ENCODE measurements at regions not wholly inside any gene's neighbourhood (a gene's known extent, or its start where the extent isn't known, plus 50 kb on each side); places are given as distances from the start of the nearest gene placed in this dataset.

DNA sequence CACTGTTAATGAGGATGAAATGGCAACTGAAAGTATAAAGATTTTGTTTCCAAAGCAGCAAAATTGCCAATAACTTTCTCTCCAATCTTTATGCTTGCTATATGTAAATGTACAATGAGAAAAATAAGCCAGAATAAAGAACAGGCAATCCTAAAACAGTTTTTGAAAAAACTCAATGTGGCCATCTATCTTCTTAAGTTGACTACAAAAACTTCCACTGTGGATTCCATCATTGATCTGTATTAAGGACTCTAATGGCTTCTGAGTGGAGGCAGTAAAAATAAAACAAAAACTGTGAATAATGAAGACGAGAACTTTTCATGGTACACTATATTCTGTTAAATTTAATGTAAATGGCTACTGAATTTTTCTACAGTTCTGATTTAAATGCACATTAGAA is 382.9 kb downstream of the TMEM232 start:
- no peaks in the 10 kb centered on the region for H3K4me1 ChIP-seq (ENCODE audit: control insufficient read depth, insufficient read depth, low read length)
- no peak for DNase-seq (ENCODE audit: low read depth, low spot score)
- no CpG with 5 or more reads among the region's 1 CpG for WGBS (ENCODE audit: insufficient coverage, insufficient read length)

DNA sequence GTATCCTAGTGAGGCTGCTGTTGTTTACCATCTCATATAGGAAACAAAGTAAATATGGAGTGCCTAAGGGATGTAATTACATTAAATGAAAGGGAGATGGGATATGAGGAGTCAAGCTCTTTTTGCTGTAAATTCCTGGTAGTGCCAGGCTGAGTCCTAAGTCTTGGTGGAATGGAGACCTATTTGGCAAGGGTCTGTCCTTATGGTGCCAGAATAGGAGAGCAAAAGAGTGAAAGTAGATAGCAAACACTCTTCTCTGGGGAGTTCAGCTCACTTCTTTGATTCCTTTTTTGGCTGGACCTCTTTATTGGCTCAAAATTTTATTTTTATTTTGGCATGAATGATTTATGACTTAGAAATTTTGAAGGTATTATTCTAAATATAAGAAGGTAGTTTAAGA is 380.8 kb downstream of the TMEM232 start:
- Histone ChIP-seq H3K27ac (ENCODE audit: low read length) (no peak overlapping the region), H3K27me3 (ENCODE audit: control insufficient read depth, insufficient read depth, low read length) (no peaks in the 10 kb centered on the region), H3K9me3 (ENCODE audit: control insufficient read depth, insufficient read depth, low read length) (no peaks in the 10 kb centered on the region), H3K36me3 (ENCODE audit: control insufficient read depth, insufficient read depth, low read length) (no peaks in the 10 kb centered on the region), H3K4me1 (ENCODE audit: control insufficient read depth, insufficient read depth, low read length) (no peaks in the 10 kb centered on the region), H3K4me3 (ENCODE audit: low read length) (no peak overlapping the region)
- no peak for DNase-seq (ENCODE audit: low read depth, low spot score)

More for the DNA sequence above, 382.9 kb downstream of the TMEM232 start:
- Histone ChIP-seq H3K27me3 (ENCODE audit: control insufficient read depth, insufficient read depth, low read length) (no peaks in the 10 kb centered on the region), H3K27ac (ENCODE audit: low read length) (no peak overlapping the region), H3K4me3 (ENCODE audit: low read length) (no peak overlapping the region), H3K36me3 (ENCODE audit: control insufficient read depth, insufficient read depth, low read length) (no peaks in the 10 kb centered on the region), H3K9me3 (ENCODE audit: control insufficient read depth, insufficient read depth, low read length) (no peaks in the 10 kb centered on the region)

DNA sequence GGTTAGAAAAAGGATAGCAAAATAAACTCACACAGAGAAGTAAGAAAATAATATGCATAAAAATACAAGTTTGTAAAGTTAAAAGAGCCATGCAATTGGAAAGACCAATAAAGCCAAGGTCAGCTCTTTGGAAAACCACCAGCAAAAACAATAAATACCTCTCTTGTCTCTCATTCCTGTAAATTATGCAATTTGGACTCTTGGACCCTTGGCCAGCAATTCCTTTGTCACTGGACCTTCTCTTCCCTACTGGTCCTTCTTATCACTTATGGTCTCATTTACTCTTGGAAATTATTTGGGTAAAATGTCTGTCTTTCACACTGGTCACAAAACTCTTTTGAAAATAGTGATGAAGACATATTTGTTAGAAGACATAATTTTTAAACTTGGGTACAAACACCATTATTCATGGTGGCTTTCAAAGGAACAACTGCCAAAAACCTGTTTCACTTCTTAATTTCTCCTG is 379.5 kb downstream of the TMEM232 start:
- no peaks in the 10 kb centered on the region for H3K4me1 ChIP-seq (ENCODE audit: control insufficient read depth, insufficient read depth, low read length)
- no peaks in the 10 kb centered on the region for H3K36me3 ChIP-seq (ENCODE audit: control insufficient read depth, insufficient read depth, low read length)
- H3K27ac ChIP-seq (ENCODE audit: low read length) = no peak overlapping the region
- no peak overlapping the region for H3K4me3 ChIP-seq (ENCODE audit: low read length)
- no peak for DNase-seq (ENCODE audit: low read depth, low spot score)
- H3K27me3 ChIP-seq (ENCODE audit: control insufficient read depth, insufficient read depth, low read length) = no peaks in the 10 kb centered on the region
- no peaks in the 10 kb centered on the region for H3K9me3 ChIP-seq (ENCODE audit: control insufficient read depth, insufficient read depth, low read length)

DNA sequence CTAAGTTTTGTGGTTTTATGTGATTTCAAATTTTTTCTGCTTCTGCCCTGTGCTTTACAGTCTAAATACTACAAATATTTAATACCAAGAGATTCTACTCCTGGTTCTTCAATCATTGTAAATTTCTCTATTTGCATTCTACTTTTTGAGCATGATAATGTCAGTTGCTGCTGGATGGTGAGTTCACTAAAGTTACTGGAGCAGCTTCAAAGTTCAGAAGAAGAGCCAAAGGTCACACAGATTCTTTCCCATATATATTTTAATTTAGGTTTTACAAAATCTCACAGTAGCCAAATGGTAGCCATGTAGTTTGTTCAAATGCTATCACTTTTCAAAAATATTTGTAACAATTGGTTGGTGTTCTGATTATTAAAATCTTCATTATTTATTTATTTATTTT is 378.7 kb downstream of the TMEM232 start:
- Histone ChIP-seq H3K4me3 (ENCODE audit: low read length) (no peak overlapping the region), H3K27ac (ENCODE audit: low read length) (no peak overlapping the region), H3K36me3 (ENCODE audit: control insufficient read depth, insufficient read depth, low read length) (no peaks in the 10 kb centered on the region), H3K9me3 (ENCODE audit: control insufficient read depth, insufficient read depth, low read length) (no peaks in the 10 kb centered on the region), H3K27me3 (ENCODE audit: control insufficient read depth, insufficient read depth, low read length) (no peaks in the 10 kb centered on the region), H3K4me1 (ENCODE audit: control insufficient read depth, insufficient read depth, low read length) (no peaks in the 10 kb centered on the region)
- DNase-seq (ENCODE audit: low read depth, low spot score) = no peak

DNA sequence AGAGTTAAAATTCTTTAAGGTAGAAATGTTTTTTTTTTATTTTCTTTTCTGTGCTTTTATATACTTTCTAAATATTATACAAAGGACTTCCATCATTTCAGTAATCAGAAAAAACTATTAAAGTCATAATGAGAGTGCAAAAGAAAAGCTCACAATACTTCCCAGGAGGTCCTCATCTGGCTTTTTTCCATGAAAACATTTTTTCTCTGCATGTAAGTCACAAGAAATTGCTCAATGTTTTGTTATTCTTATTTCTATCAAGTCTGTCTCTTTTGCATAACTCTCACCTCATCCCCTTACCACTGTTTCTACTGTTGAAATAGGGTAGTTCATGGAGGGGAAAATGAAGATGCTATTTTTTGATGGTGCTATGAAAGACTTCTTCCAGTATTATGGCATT is 375.0 kb downstream of the TMEM232 start:
- Histone ChIP-seq H3K4me3 (ENCODE audit: low read length) (no peak overlapping the region), H3K9me3 (ENCODE audit: control insufficient read depth, insufficient read depth, low read length) (peaks cover 1% of the 10 kb centered on the region; the same call in 1 of the 2 replicates), H3K27ac (ENCODE audit: low read length) (no peak overlapping the region), H3K27me3 (ENCODE audit: control insufficient read depth, insufficient read depth, low read length) (no peaks in the 10 kb centered on the region), H3K36me3 (ENCODE audit: control insufficient read depth, insufficient read depth, low read length) (no peaks in the 10 kb centered on the region), H3K4me1 (ENCODE audit: control insufficient read depth, insufficient read depth, low read length) (no peaks in the 10 kb centered on the region)
- DNase-seq (ENCODE audit: low read depth, low spot score) = no peak

DNA sequence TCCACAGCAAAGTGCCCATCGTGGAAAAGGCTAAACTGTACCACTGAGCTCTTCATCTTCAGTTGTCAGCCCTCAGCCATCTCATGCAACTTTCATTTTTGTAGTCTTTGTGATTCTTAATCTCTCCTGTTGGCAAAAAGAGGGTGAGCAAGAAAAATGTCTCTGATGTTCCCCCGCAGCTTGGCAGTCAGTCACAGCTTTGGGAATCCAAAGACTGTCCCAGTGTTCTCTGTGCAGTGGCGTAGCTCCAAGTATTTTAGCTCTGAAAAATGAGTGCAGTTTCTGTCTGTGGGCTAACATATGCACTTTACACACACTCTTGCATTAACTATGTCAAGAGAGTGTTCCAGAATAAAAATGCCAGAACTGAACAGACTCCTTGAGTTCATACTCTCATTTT is 372.2 kb downstream of the TMEM232 start:
- Histone ChIP-seq H3K27me3 (ENCODE audit: control insufficient read depth, insufficient read depth, low read length) (no peaks in the 10 kb centered on the region), H3K4me3 (ENCODE audit: low read length) (no peak overlapping the region), H3K36me3 (ENCODE audit: control insufficient read depth, insufficient read depth, low read length) (no peaks in the 10 kb centered on the region), H3K27ac (ENCODE audit: low read length) (no peak overlapping the region), H3K9me3 (ENCODE audit: control insufficient read depth, insufficient read depth, low read length) (peaks cover 1% of the 10 kb centered on the region; the same call in 1 of the 2 replicates), H3K4me1 (ENCODE audit: control insufficient read depth, insufficient read depth, low read length) (no peaks in the 10 kb centered on the region)
- WGBS (ENCODE audit: insufficient coverage, insufficient read length) = no CpG with 5 or more reads among the region's 3 CpGs
- no peak for DNase-seq (ENCODE audit: low read depth, low spot score)

DNA sequence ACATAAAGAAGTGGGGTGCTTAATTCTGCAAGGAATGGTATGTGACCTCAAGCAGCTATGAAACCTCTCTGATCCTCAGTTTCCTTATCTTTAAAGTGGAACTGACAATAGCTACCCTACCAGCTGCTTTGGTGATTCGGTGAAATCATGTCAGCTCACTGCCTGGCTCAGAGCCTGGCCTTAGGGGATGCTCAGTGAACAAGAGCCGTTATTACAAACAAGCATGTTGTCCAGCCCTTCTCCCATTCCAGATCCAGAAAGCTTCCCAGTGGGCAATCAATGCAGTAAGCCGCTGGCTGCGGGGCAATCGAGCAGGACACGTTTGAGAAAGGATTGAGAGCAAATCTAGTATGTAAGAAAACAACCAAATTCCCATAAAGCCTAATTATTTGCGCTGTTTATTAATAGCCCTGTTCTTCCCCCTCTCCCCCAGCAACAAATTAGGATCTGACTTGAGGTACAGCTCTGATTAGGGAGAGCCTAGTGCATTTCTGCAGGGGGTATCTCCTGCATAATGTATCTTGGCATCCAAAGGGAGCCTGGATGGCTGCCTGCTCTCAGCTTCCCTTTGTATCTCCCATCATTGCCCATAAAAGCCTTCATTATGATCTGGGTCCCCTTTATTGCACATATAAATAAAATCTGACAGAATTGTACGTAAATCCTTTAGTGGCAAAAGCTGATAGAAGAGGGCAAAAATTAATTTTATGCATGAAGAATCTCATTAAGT is 371.4 kb downstream of the TMEM232 start:
- H3K27ac ChIP-seq (ENCODE audit: low read length) = no peak overlapping the region

DNA sequence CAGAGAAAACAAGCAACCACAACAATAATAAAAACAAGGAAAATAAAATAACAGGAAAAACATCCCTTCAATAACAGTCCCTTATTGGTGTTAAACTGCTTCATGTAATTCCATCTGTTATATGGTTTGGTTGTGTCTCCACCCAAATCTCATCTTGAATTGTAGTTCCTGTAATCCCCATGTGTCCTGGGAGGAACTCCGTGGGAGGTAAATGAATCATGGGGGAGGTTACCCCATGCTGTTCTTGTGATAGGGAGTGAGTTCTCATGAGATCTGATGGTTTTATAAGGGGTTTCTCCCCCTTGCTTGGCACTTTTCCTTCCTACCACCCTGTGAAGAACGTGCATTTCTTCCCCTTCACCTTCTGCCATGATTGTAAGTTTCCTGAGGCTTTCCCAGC is 369.8 kb downstream of the TMEM232 start:
- no peak for DNase-seq (ENCODE audit: low read depth, low spot score)
- Histone ChIP-seq H3K9me3 (ENCODE audit: control insufficient read depth, insufficient read depth, low read length) (peaks cover 1% of the 10 kb centered on the region; the same call in 1 of the 2 replicates), H3K4me3 (ENCODE audit: low read length) (no peak overlapping the region), H3K4me1 (ENCODE audit: control insufficient read depth, insufficient read depth, low read length) (no peaks in the 10 kb centered on the region), H3K27me3 (ENCODE audit: control insufficient read depth, insufficient read depth, low read length) (no peaks in the 10 kb centered on the region), H3K27ac (ENCODE audit: low read length) (no peak overlapping the region), H3K36me3 (ENCODE audit: control insufficient read depth, insufficient read depth, low read length) (no peaks in the 10 kb centered on the region)
- WGBS (ENCODE audit: insufficient coverage, insufficient read length) = no CpG with 5 or more reads among the region's 2 CpGs

More for the DNA sequence above, 371.4 kb downstream of the TMEM232 start:
- Histone ChIP-seq H3K4me1 (ENCODE audit: control insufficient read depth, insufficient read depth, low read length) (no peaks in the 10 kb centered on the region), H3K4me3 (ENCODE audit: low read length) (no peak overlapping the region), H3K27me3 (ENCODE audit: control insufficient read depth, insufficient read depth, low read length) (no peaks in the 10 kb centered on the region), H3K36me3 (ENCODE audit: control insufficient read depth, insufficient read depth, low read length) (no peaks in the 10 kb centered on the region), H3K9me3 (ENCODE audit: control insufficient read depth, insufficient read depth, low read length) (peaks cover 1% of the 10 kb centered on the region; the same call in 1 of the 2 replicates)
- DNase-seq (ENCODE audit: low read depth, low spot score) = no peak
- no CpG with 5 or more reads among the region's 8 CpGs for WGBS (ENCODE audit: insufficient coverage, insufficient read length)

DNA sequence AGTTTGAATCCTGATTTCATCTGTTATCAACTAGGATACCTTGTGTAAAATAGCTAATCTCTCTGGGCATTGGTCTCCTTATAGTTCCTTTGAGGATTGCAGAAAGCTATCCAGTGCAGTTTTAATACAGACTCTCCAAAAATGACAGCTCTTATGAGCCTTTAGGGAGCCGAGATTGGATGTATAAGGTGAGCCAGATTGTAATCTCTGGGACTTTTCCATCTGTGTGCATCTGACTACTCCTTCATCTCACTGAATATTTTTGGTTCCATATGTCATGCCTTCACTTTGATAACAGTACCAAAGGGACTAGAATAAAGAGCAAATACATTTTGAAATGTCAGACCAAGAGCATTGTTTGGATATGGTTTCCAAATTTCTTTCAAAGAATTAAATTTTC is 367.2 kb downstream of the TMEM232 start:
- no peak overlapping the region for H3K4me3 ChIP-seq (ENCODE audit: low read length)
- H3K36me3 ChIP-seq (ENCODE audit: control insufficient read depth, insufficient read depth, low read length) = no peaks in the 10 kb centered on the region
- no CpG with 5 or more reads among the region's 1 CpG for WGBS (ENCODE audit: insufficient coverage, insufficient read length)
- H3K27me3 ChIP-seq (ENCODE audit: control insufficient read depth, insufficient read depth, low read length) = no peaks in the 10 kb centered on the region
- no peaks in the 10 kb centered on the region for H3K4me1 ChIP-seq (ENCODE audit: control insufficient read depth, insufficient read depth, low read length)
- H3K27ac ChIP-seq (ENCODE audit: low read length) = no peak overlapping the region
- DNase-seq (ENCODE audit: low read depth, low spot score) = no peak
- H3K9me3 ChIP-seq (ENCODE audit: control insufficient read depth, insufficient read depth, low read length) = peaks cover 1% of the 10 kb centered on the region; the same call in 1 of the 2 replicates

DNA sequence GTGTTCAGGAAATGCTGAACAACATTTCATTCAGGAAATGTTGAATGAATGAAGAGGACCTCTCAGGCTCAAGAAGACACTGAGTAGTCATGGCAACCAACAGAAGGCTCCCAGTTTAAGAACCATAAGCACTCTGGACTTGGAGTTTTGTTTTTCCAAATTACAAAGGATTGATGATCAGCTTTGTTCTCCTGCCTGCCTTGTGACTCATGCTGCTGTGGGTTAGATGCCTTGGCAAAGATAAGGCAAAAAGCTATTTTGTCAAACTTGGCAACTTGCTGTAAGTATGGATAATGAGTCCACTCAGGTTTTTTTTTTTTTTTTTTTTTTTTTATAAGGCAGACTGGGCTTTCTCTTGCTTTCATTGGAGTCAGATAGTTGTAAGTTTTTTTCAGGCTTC is 365.0 kb downstream of the TMEM232 start:
- H3K27ac ChIP-seq (ENCODE audit: low read length) = no peak overlapping the region
- no peaks in the 10 kb centered on the region for H3K27me3 ChIP-seq (ENCODE audit: control insufficient read depth, insufficient read depth, low read length)
- no peak overlapping the region for H3K4me3 ChIP-seq (ENCODE audit: low read length)
- no peaks in the 10 kb centered on the region for H3K9me3 ChIP-seq (ENCODE audit: control insufficient read depth, insufficient read depth, low read length)
- no peaks in the 10 kb centered on the region for H3K4me1 ChIP-seq (ENCODE audit: control insufficient read depth, insufficient read depth, low read length)
- no peaks in the 10 kb centered on the region for H3K36me3 ChIP-seq (ENCODE audit: control insufficient read depth, insufficient read depth, low read length)
- no peak for DNase-seq (ENCODE audit: low read depth, low spot score)

DNA sequence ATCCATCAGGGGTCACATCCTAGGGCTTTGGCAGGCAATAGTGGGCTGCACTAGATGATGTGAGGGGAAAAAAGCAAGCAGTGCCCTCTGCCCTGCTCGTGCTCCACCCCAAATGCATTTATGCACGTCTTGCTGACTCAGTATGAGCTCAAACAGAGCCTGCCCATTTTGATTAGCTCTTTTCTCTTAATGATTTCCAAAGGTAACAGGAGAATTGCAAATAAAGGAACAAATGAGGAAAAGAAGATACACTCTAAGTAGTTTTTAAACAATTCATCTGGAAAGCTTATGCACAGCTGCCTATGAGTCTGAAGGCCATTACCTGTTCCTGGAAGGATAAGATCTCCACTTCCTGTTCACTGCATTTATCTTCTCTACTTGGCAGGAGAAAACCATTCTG is 364.2 kb downstream of the TMEM232 start:
- H3K27me3 ChIP-seq (ENCODE audit: control insufficient read depth, insufficient read depth, low read length) = no peaks in the 10 kb centered on the region
- H3K36me3 ChIP-seq (ENCODE audit: control insufficient read depth, insufficient read depth, low read length) = no peaks in the 10 kb centered on the region
- no CpG with 5 or more reads among the region's 2 CpGs for WGBS (ENCODE audit: insufficient coverage, insufficient read length)
- H3K4me3 ChIP-seq (ENCODE audit: low read length) = no peak overlapping the region
- no peak for DNase-seq (ENCODE audit: low read depth, low spot score)
- H3K27ac ChIP-seq (ENCODE audit: low read length) = no peak overlapping the region
- H3K4me1 ChIP-seq (ENCODE audit: control insufficient read depth, insufficient read depth, low read length) = no peaks in the 10 kb centered on the region
- no peaks in the 10 kb centered on the region for H3K9me3 ChIP-seq (ENCODE audit: control insufficient read depth, insufficient read depth, low read length)
